Astrocyte (in vitro differentiated cells and primary cell): ENCODE measurements at regions not wholly inside any gene's neighbourhood (a gene's known extent, or its start where the extent isn't known, plus 50 kb on each side); places are given as distances from the start of the nearest gene placed in this dataset.

Experiments used
- EZH2 ChIP-seq: IDR thresholded peaks from 2 replicates; pipeline ENCODE4 v1.6.1; 2012; ENCODE audit warnings: mild to moderate bottlenecking, low read length, inconsistent platforms; ENCODE audit not compliant: insufficient read depth
- TF ChIP-seq, protein P1 (sequence below): IDR thresholded peaks from 2 replicates; pipeline ENCODE4 v1.5.1; 2011; ENCODE audit warnings: low read depth, mild to moderate bottlenecking, inconsistent platforms, low read length, moderate library complexity; ENCODE audit not compliant: insufficient read depth

DNA sequence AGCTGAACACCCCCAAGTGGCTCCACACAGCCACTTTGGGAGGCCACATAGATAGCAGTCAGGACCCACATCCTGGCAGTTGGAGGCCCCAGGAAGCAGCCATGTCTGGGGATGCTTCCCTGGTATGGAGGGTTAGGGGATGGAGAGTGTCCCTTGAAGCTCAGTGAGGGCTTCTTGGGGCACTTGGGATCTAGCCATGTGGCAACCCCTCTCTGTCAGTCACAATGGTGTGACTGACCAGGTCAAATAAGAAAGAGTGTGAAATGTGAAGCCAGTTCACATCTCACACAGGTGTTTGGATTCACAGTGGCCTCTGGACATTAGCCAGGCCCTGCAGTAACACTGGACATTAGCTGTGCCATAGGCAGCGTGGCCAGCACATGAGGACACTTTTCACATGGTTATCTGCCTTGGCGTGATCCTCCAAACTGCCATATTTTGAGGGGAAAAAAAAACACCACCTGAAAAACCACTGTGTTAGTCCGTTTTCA, 53.9 kb upstream of the IL17B start:
- TF ChIP-seq, protein P1, sequence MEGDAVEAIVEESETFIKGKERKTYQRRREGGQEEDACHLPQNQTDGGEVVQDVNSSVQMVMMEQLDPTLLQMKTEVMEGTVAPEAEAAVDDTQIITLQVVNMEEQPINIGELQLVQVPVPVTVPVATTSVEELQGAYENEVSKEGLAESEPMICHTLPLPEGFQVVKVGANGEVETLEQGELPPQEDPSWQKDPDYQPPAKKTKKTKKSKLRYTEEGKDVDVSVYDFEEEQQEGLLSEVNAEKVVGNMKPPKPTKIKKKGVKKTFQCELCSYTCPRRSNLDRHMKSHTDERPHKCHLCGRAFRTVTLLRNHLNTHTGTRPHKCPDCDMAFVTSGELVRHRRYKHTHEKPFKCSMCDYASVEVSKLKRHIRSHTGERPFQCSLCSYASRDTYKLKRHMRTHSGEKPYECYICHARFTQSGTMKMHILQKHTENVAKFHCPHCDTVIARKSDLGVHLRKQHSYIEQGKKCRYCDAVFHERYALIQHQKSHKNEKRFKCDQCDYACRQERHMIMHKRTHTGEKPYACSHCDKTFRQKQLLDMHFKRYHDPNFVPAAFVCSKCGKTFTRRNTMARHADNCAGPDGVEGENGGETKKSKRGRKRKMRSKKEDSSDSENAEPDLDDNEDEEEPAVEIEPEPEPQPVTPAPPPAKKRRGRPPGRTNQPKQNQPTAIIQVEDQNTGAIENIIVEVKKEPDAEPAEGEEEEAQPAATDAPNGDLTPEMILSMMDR: no peak
- TF ChIP-seq EZH2: no peak
